Neural progenitor cell (in vitro differentiated cells): ENCODE measurements at regions not wholly inside any gene's neighbourhood (a gene's known extent, or its start where the extent isn't known, plus 50 kb on each side); places are given as distances from the start of the nearest gene placed in this dataset.

Experiments
- EZH2 ChIP-seq: fragments of 200-600 bp; sonication (generic); IDR thresholded peaks from 2 replicates; pipeline ENCODE4 v1.6.1; 2017; ENCODE audit warnings: antibody characterized with exemption, mild to moderate bottlenecking, moderate library complexity
- EZH2phosphoT487 ChIP-seq: fragments of 200-600 bp; sonication (generic); IDR thresholded peaks from 2 replicates; pipeline ENCODE4 v1.6.1; 2017; ENCODE audit warnings: antibody characterized with exemption
- TF ChIP-seq, protein P1 (sequence below): fragments of 200-600 bp; sonication (generic); IDR thresholded peaks from 2 replicates; pipeline ENCODE4 v1.5.1; 2017; ENCODE audit warnings: antibody characterized with exemption, mild to moderate bottlenecking

DNA sequence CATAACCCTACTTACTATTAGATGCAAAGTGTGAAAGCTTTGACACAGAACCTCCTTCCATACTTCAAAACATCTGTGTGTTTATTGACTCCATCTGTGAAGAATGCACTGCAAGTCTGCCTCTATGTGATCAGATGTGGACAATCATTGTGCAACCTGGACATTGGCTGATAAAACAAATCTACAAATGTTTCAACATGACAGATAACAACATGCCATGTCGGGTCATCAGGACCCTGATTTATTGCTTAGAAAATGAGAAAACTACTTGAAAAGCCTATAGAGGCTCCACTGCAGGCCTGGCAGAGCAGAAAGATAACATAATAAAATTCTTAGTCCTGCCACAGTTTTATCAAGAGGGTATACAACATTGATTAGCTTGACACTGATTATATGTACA, 1286.4 kb downstream of the GRIK2 start:
- TF ChIP-seq EZH2phosphoT487 (no peak), EZH2 (no peak)
- TF ChIP-seq, protein P1, sequence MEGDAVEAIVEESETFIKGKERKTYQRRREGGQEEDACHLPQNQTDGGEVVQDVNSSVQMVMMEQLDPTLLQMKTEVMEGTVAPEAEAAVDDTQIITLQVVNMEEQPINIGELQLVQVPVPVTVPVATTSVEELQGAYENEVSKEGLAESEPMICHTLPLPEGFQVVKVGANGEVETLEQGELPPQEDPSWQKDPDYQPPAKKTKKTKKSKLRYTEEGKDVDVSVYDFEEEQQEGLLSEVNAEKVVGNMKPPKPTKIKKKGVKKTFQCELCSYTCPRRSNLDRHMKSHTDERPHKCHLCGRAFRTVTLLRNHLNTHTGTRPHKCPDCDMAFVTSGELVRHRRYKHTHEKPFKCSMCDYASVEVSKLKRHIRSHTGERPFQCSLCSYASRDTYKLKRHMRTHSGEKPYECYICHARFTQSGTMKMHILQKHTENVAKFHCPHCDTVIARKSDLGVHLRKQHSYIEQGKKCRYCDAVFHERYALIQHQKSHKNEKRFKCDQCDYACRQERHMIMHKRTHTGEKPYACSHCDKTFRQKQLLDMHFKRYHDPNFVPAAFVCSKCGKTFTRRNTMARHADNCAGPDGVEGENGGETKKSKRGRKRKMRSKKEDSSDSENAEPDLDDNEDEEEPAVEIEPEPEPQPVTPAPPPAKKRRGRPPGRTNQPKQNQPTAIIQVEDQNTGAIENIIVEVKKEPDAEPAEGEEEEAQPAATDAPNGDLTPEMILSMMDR = no peak
